ENCODE measurements at regions not wholly inside any gene's neighbourhood (a gene's known extent, or its start where the extent isn't known, plus 50 kb on each side); places are given as distances from the start of the nearest gene placed in this dataset.

DNA sequence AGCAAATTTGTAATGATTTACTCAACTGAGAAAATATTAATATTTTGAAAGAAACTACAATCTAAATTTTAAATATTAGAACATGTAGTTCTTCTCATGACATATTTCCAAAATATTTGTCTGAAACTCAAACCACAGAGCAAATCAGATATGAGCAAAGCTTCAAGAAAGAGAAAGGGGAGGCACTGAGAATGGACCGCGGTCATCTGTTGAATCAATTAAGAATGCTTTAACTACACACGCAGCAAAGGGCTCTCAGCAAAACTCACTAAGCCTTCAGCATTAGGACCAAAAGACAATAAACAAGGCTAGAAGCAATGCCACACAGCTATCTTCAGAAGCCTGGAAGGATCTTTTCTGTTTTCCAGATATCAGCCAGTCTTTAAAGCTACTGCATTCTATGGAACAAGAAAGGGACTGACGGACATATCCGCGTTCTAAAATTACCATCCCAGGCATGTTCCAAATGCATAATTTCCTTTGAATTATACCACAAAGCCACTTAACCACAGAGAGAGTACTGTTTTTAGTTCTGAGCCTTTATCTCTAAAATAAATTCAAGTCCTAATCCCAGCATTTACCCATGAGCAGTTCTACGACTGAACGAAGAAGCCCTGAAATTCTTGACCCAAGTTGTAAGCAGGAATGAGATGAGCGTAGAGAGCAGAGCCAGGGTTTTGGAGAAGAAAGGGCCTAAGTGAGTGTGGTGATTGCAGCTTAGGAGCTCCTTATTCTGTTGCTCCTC is 513.5 kb downstream of the AGTPBP1 start:
- no peak overlapping the region for H2BK20ac ChIP-seq (ENCODE audit: low read depth, low read length)
- no peaks in the 10 kb centered on the region for H3K36me3 ChIP-seq (ENCODE audit: control insufficient read depth, insufficient read depth, low read length)
- H3K56ac ChIP-seq (ENCODE audit: extremely low read depth, insufficient read depth, low read length): no peak overlapping the region
- no peak overlapping the region for H3K4me3 ChIP-seq (ENCODE audit: insufficient read depth, low read depth, low read length)
- no peak overlapping the region for H3K4ac ChIP-seq (ENCODE audit: low read depth, low read length)
- no peak overlapping the region for H2BK120ac ChIP-seq (ENCODE audit: low read depth, low read length)
- no peak overlapping the region for H2BK5ac ChIP-seq (ENCODE audit: low read depth, low read length, poor library complexity, severe bottlenecking)
- no peaks in the 10 kb centered on the region for H4K20me1 ChIP-seq (ENCODE audit: insufficient read depth, low read length)
- H3K14ac ChIP-seq (replicated peaks; ENCODE audit: low read depth, low read length): no peak overlapping the region
- dilution Hi-C loops (cut with HindIII; ENCODE audit: low sequenced_read_pairs, unreplicated experiment): no loop called here
- no peak overlapping the region for H2BK15ac ChIP-seq (ENCODE audit: low read depth, low read length)
- no peak overlapping the region for H3K4me2 ChIP-seq (ENCODE audit: low read depth, low read length)
- no peak for TF ChIP-seq MAZ (IDR thresholded peaks at IDR 0.05; ENCODE audit: borderline replicate concordance, low read depth, low read length)
- no peak for TF ChIP-seq RCOR1 (IDR thresholded peaks at IDR 0.05; ENCODE audit: insufficient replicate concordance, low read length)
- no peak for TF ChIP-seq CEBPB (IDR thresholded peaks at IDR 0.05; ENCODE audit: low read depth, low read length)
- TF ChIP-seq, protein P1, sequence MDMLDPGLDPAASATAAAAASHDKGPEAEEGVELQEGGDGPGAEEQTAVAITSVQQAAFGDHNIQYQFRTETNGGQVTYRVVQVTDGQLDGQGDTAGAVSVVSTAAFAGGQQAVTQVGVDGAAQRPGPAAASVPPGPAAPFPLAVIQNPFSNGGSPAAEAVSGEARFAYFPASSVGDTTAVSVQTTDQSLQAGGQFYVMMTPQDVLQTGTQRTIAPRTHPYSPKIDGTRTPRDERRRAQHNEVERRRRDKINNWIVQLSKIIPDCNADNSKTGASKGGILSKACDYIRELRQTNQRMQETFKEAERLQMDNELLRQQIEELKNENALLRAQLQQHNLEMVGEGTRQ (IDR thresholded peaks at IDR 0.05; ENCODE audit: low read depth, low read length): no peak
- TF ChIP-seq, protein P2, sequence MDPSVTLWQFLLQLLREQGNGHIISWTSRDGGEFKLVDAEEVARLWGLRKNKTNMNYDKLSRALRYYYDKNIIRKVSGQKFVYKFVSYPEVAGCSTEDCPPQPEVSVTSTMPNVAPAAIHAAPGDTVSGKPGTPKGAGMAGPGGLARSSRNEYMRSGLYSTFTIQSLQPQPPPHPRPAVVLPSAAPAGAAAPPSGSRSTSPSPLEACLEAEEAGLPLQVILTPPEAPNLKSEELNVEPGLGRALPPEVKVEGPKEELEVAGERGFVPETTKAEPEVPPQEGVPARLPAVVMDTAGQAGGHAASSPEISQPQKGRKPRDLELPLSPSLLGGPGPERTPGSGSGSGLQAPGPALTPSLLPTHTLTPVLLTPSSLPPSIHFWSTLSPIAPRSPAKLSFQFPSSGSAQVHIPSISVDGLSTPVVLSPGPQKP (IDR thresholded peaks at IDR 0.05; ENCODE audit: borderline replicate concordance, low read depth, low read length): no peak
- no peak for TF ChIP-seq SMC3 (IDR thresholded peaks at IDR 0.05; ENCODE audit: low read depth, low read length)
- peaks cover 26% of the 10 kb centered on the region for H3K9me3 ChIP-seq (ENCODE audit: control insufficient read depth, insufficient read depth, low read length)
- no peaks in the 10 kb centered on the region for H3K79me1 ChIP-seq (ENCODE audit: low read depth in 1 of 2, low read length in 2 of 2)
- intact Hi-C loops (cut with micrococcal nuclease): no loop called here
- no peaks in the 10 kb centered on the region for H3K27me3 ChIP-seq (ENCODE audit: control insufficient read depth, insufficient read depth, low read length)
- DNase-seq: no peak
- H3K9ac ChIP-seq (ENCODE audit: low read depth, low read length): no peak overlapping the region
- no peak overlapping the region for H3K27ac ChIP-seq (ENCODE audit: insufficient read depth, low read length)
- H2AFZ ChIP-seq (replicated peaks; ENCODE audit: low read length, poor library complexity): no peak overlapping the region
- H3K4me1 ChIP-seq (ENCODE audit: control insufficient read depth, insufficient read depth, low read length): no peaks in the 10 kb centered on the region
- no peak overlapping the region for H4K91ac ChIP-seq (ENCODE audit: insufficient read depth, low read depth, low read length)
- H3K18ac ChIP-seq (ENCODE audit: low read depth, low read length): no peak overlapping the region
- no peak overlapping the region for H2AK5ac ChIP-seq (ENCODE audit: low read depth, low read length)
- BruUV-seq (replicated peaks): no TSS peak
- CTCF ChIA-PET: interaction anchor here (0.6 kb wide), 1 partner anchor 170 kb away, joined by 3 read pairs; no protein-coding TSS in a partner anchor
- no peak overlapping the region for H2AK9ac ChIP-seq (replicated peaks; ENCODE audit: low read depth, low read length, poor library complexity)
- no peak overlapping the region for H4K8ac ChIP-seq (ENCODE audit: low read depth in 2 of 2, low read length in 2 of 2)
- H3K23ac ChIP-seq (ENCODE audit: low read depth, low read length): no peak overlapping the region
- in situ Hi-C loops (cut with MboI; ENCODE audit: low sequenced_read_pairs): no loop called here
- 80% methylated on average over 1 of the region's 9 CpGs; no CpG with 5 or more reads in 1 of the 2 experiments for WGBS, 2 experiments (ENCODE audit: extremely low coverage in 2 of 2, insufficient read length in 1 of 2)
- no peaks in the 10 kb centered on the region for H3K9me1 ChIP-seq (ENCODE audit: insufficient read depth, low read length)
- POLR2A ChIA-PET (ENCODE audit: unreplicated experiment): no interaction called here
- ATAC-seq (ENCODE audit: low read depth): no peak
- no peak overlapping the region for H4K5ac ChIP-seq (ENCODE audit: low read depth, low read length)
